ENCODE measurements at regions not wholly inside any gene's neighbourhood (a gene's known extent, or its start where the extent isn't known, plus 50 kb on each side); places are given as distances from the start of the nearest gene placed in this dataset.

DNA sequence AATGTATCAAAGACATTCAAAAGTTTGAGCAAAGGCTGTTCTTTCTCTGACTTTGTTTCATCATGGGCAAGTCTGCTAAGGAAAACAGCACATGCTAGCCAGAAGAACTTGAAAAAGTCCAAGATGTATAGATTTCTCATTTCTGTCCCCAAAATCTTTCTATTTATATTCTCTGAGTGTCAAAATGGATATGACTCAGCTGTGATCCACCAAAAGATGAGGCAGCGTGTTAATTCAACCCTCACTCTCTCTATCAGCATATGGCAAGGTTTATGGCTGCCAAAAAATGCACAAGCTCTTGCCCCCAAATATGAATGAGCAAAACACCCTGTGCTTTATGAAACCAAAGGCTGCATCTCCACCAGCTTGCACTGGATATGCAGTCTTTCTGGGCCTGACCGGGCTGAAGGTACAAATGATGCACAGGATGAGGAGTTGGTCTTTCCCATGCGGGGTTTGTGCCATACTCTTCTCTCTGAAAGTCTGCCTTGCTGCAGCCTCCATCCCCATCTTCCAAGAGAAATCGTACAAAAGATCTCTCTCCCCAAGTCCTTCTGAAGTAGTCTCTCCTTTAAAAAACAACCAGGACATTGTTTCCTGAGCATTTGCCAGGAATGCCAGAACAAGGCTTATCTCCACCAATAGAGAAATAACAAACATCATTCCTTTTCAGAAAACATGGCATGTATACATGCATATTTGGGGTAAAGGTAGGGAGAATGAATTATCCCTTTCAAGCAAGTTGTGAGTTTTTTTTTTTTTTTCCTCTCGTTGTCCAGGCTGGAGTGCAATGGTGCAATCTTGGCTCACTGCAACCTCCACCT lies 203.4 kb downstream of the TMX1 start:
- Histone ChIP-seq H3K4me3 (ENCODE audit: low read depth in 2 of 2, low read length in 1 of 2) (no peak overlapping the region), H2AFZ (ENCODE audit: low read depth) (no peak overlapping the region)

GRCh38 chr14:51444353-51445000 lies 204.4 kb downstream of the TMX1 start:
- Histone ChIP-seq H3K79me2 (ENCODE audit: insufficient read depth) (no peaks in the 10 kb centered on the region), H3K9me2 (no peaks in the 10 kb centered on the region), H3K9ac (peak overlapping the region; percentile 75; the same call in 1 of the 2 replicates), H3K36me3 (replicated peaks in 1 of 2; ENCODE audit: control insufficient read depth in 1 of 2, insufficient read depth in 2 of 2, low read length in 1 of 2) (no peaks in the 10 kb centered on the region), H3F3A (replicated peaks; ENCODE audit: insufficient read depth) (peaks cover 51% of the 10 kb centered on the region), H3K27ac (ENCODE audit: low read depth in 2 of 2, low read length in 1 of 2) (peak overlapping the region; percentile 11 to 99; a peak in 3 of 4 replicates), H3K4me3 (ENCODE audit: low read depth in 2 of 2, low read length in 1 of 2) (no peak overlapping the region), H3K9me3 (no peaks in the 10 kb centered on the region), H3K27me3 (ENCODE audit: insufficient read depth) (no peaks in the 10 kb centered on the region), H3K4me1 (ENCODE audit: control insufficient read depth in 1 of 2, insufficient read depth in 2 of 2, low read depth in 1 of 2, low read length in 1 of 2) (peaks cover 21 to 37% of the 10 kb centered on the region in 2 experiments), H4K20me1 (ENCODE audit: insufficient read depth) (no peaks in the 10 kb centered on the region), H2AFZ (ENCODE audit: low read depth) (no peak overlapping the region), H3K4me2 (0 out of 2 replicates have a peak overlapping the region, but pooled peaks have one; percentile 46)
- no peak for DNase-seq
- ChIA-PET POLR2A (no interaction called here), CTCF (interaction anchor here (1.1 to 2.9 kb wide), 2 partner anchors 161 to 335 kb away, joined by 3 to 11 read pairs; no protein-coding TSS in a partner anchor)
- no peak for TF ChIP-seq GABPA (IDR thresholded peaks at IDR 0.05; ENCODE audit: low read depth)
- no peak for TF ChIP-seq USF1 (IDR thresholded peaks at IDR 0.05; ENCODE audit: borderline replicate concordance, low read depth)
- no peak for TF ChIP-seq GATA2 (CRISPR knock-in tag; IDR thresholded peaks at IDR 0.05)
- TF ChIP-seq FOXM1 (IDR thresholded peaks at IDR 0.05; ENCODE audit: low read depth) = no peak
- no peak for TF ChIP-seq RXRA (IDR thresholded peaks at IDR 0.05; ENCODE audit: borderline replicate concordance, low read depth)
- no peak for TF ChIP-seq MAX (IDR thresholded peaks at IDR 0.05; ENCODE audit: low read depth)
- no peak for TF ChIP-seq EZH2phosphoT487 (IDR thresholded peaks at IDR 0.05; ENCODE audit: borderline replicate concordance, low read depth)
- TF ChIP-seq NFIC (IDR thresholded peaks at IDR 0.05; ENCODE audit: borderline replicate concordance) = no peak
- TF ChIP-seq MEF2A (IDR thresholded peaks at IDR 0.05; ENCODE audit: borderline replicate concordance, low read depth) = no peak
- no peak for TF ChIP-seq ELF1 (IDR thresholded peaks at IDR 0.05)
- no peak for TF ChIP-seq CTCF (IDR thresholded peaks at IDR 0.05)
- TF ChIP-seq IRF3 (IDR thresholded peaks at IDR 0.05; ENCODE audit: low read depth, low read length) = no peak
- TF ChIP-seq SMC3 (IDR thresholded peaks at IDR 0.05; ENCODE audit: low read depth, low read length) = no peak
- WGBS (ENCODE audit: low lambda C conversion rate) = 90% methylated on average over 9 of the region's 9 CpGs

More for the DNA sequence above, 203.4 kb downstream of the TMX1 start:
- H3K9ac ChIP-seq = peak overlapping the region; percentile 75; the same call in 1 of the 2 replicates
- ChIA-PET POLR2A (no interaction called here), CTCF (interaction anchor here (1.6 kb wide), 1 partner anchor 160 kb away, joined by 7 read pairs; no protein-coding TSS in a partner anchor)
- H3K9me2 ChIP-seq = no peaks in the 10 kb centered on the region
- H3F3A ChIP-seq (replicated peaks; ENCODE audit: insufficient read depth) = peaks cover 42% of the 10 kb centered on the region
- peak overlapping the region; percentile 46 for H3K4me2 ChIP-seq
- H3K4me1 ChIP-seq (ENCODE audit: control insufficient read depth in 1 of 2, insufficient read depth in 2 of 2, low read depth in 1 of 2, low read length in 1 of 2) = peaks cover 10 to 28% of the 10 kb centered on the region in 2 experiments
- H4K20me1 ChIP-seq (ENCODE audit: insufficient read depth) = no peaks in the 10 kb centered on the region
- DNase-seq = no peak
- peak overlapping the region; percentile 86 to 99; a peak in 3 of 4 replicates for H3K27ac ChIP-seq (ENCODE audit: low read depth in 2 of 2, low read length in 1 of 2)
- H3K9me3 ChIP-seq = no peaks in the 10 kb centered on the region
- H3K27me3 ChIP-seq (ENCODE audit: insufficient read depth) = no peaks in the 10 kb centered on the region
- no peaks in the 10 kb centered on the region for H3K79me2 ChIP-seq (ENCODE audit: insufficient read depth)
- TF ChIP-seq MEF2A (IDR thresholded peaks at IDR 0.05; ENCODE audit: borderline replicate concordance, low read depth) = peak; percentile 33; the same call in 1 of the 2 replicates
- TF ChIP-seq, protein P1, sequence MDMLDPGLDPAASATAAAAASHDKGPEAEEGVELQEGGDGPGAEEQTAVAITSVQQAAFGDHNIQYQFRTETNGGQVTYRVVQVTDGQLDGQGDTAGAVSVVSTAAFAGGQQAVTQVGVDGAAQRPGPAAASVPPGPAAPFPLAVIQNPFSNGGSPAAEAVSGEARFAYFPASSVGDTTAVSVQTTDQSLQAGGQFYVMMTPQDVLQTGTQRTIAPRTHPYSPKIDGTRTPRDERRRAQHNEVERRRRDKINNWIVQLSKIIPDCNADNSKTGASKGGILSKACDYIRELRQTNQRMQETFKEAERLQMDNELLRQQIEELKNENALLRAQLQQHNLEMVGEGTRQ (IDR thresholded peaks at IDR 0.05; ENCODE audit: borderline replicate concordance, low read depth, low read length) = no peak
- no peak for TF ChIP-seq RFX5 (IDR thresholded peaks at IDR 0.05; ENCODE audit: low read length)
- TF ChIP-seq TAF1 (IDR thresholded peaks at IDR 0.05; ENCODE audit: borderline replicate concordance, low read depth, low read length) = no peak
- WGBS (ENCODE audit: low lambda C conversion rate) = 66% methylated on average over 5 of the region's 5 CpGs
- no peaks in the 10 kb centered on the region for H3K36me3 ChIP-seq (replicated peaks in 1 of 2; ENCODE audit: control insufficient read depth in 1 of 2, insufficient read depth in 2 of 2, low read length in 1 of 2)

All from SK-N-SH (cell line).